HG02885 (cell line): ENCODE measurements at regions not wholly inside any gene's neighbourhood (a gene's known extent, or its start where the extent isn't known, plus 50 kb on each side); places are given as distances from the start of the nearest gene placed in this dataset.

ENCODE experiments used
- ATAC-seq: cut with Tn5 transposase; IDR thresholded peaks from one replicate; pipeline ENCODE4 v1.9.1; 2021; ENCODE audit warnings: mild to moderate bottlenecking; ENCODE audit not compliant: unreplicated experiment, poor library complexity

DNA sequence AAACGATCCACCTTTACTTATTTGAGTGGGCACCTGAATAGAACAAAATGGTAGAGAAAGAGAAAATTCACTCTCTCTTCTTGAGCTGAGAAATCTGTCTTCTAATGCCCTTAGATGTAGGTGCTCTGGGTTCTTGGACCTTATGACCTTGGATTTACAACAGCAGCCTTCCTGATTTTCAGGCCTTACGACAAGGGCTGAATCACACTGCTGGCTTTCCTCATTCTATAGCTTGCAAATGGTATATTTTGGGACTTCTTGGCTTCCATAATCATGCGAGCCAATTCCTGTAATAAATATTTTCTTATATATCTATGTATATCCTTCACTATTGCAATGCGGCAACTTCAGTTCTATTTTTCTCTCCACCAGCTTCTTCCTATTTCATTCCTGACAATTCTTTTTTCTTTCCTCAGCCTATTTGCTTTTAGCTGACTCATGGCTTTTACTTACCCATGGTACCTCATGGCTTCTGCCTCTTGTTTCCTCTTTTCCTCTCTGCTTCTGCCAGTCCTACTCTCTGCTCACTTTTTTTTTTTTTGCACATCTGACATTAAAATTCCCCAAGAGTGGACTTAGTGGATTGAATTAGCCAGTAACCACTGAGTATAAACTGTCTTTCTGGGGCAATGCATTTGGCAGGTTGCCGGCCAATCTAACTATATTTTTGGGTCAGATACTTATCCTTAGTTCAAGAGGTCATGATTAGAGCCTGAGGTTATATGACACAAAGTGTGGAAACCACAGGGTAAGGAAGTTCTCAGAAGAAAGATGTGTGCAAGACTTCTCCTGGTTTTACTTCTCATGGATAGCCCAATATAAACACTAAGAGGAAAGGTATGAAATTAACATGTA is 359.5 kb downstream of the TMEM135 start:
- ATAC-seq, result no peak

DNA sequence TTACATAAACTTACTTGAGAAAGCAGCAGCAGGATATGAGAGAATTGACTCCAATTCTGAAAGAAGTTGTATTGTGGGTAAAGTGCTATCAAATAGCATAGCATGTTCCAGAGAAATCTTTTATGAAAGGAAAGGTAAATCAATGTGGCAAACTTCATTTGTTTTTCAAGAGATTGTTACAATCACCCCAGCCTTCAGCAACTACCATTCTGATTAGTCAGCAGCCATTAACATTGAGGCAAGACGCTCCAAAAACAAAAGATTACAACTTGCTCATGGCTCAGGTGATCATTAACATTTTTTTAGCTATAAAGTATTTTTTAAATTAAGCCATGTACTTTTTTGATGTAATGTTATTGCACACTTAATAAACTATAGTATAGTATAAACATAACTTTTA is 357.2 kb downstream of the TMEM135 start:
- ATAC-seq, result no peak

DNA sequence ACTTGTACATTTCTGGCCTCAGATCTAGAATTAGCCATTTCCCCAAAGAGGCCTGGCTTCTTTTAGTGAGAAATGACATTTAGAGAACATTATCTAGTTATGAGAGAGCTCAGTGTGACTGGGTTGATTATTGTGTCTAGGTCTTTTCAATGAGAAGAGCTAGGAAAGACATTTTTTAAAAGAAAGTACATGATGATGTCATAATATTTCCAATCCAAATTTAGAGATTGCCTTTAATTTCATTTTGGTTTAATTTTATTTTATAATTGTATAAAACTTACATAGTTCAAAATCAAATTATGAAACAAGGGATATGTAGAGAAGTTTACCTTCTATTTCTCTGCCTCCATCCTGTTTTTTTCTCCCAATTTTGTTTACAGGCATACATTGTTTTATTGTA is 354.9 kb downstream of the TMEM135 start:
- no peak for ATAC-seq

GRCh38 chr11:87391496-87391895 is 353.8 kb downstream of the TMEM135 start:
- ATAC-seq, result no peak

GRCh38 chr11:87384078-87384729 is 346.5 kb downstream of the TMEM135 start:
- no peak for ATAC-seq

GRCh38 chr11:87374038-87374807 is 336.5 kb downstream of the TMEM135 start:
- ATAC-seq, result no peak
